Fibroblast of pulmonary artery (primary cell): ENCODE measurements at regions not wholly inside any gene's neighbourhood (a gene's known extent, or its start where the extent isn't known, plus 50 kb on each side); places are given as distances from the start of the nearest gene placed in this dataset.

ENCODE experiments used
- DNase-seq: peaks from one replicate; pipeline ENCODE4 v3.0.0-alpha.2; 2010; ENCODE audit warnings: low read depth
- H3K4me3 ChIP-seq: replicated peaks from 2 replicates; pipeline ENCODE4 v1.5.1; 2011; ENCODE audit warnings: low read depth, mild to moderate bottlenecking, control low read depth, low read length, moderate library complexity
- CTCF ChIP-seq: IDR thresholded peaks from 2 replicates; pipeline ENCODE4 v1.5.1; 2011; ENCODE audit warnings: mild to moderate bottlenecking, control low read depth, low read length, inconsistent platforms; ENCODE audit errors: missing control alignments

DNA sequence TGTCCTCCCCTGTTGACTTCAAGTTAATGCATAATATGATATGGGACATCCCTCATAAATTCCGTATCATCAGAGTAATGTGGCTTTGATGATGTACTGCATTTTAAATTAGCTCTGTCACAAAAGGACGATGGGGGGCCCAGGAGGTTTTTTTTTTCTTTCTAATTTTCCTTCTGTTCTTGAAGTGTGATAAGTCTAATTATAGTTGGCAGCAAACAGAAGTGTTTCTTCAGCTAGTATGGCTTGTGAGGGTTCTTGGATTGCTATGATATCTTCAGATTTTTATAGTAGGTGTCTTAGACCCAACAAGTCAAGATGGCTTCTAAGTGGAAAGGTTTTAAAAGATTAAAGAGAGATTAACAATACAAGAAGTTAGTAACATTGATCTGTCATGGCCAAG, 796.2 kb upstream of the RBFOX1 start:
- no peak for TF ChIP-seq CTCF
- DNase-seq = no peak
- H3K4me3 ChIP-seq = no peak overlapping the region

DNA sequence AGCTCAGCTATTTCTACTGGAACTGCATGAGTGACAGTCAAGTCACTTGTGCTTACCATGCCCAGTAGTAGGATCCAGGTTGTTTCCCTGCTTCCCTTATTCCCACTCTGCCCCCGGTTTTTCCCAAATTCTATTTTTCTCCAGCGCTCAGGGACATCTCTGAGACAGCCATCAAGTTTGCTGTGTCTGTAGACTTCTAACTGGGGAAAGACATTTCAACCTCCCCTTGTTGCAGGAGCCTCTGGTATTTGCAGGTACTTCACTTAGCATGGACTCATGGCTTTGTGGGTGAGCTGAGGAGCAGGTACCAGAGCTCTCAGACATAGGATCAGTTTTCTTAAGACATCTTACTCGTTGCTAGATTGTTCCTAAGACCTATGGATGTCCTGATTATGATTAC, 801.6 kb upstream of the RBFOX1 start:
- no peak for DNase-seq
- H3K4me3 ChIP-seq = no peak overlapping the region
- no peak for TF ChIP-seq CTCF

DNA sequence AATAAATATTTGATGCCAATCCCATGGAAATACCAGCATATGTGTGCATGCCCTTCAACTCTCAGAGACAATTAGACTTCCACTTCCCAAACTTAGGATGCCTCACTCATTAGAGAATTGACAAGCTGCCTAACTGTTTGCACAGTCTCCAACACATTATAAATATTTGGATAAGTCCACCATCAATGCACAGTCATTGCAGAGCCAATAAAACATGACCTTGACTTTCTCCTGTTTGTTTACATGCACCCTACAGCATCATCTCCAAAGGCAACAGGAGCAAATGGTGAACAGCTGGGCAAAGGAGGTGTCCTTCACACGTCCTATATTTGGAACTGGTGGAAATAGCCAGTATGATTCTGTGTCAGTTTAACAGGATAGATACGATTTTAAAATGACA, 804.4 kb upstream of the RBFOX1 start:
- TF ChIP-seq CTCF = no peak
- no peak overlapping the region for H3K4me3 ChIP-seq
- DNase-seq = no peak

- no peak for TF ChIP-seq CTCF
- H3K4me3 ChIP-seq = no peak overlapping the region
- DNase-seq = no peak
These were observed 805.0 kb upstream of the RBFOX1 start for GRCh38 chr16:6527646-6528045.

DNA sequence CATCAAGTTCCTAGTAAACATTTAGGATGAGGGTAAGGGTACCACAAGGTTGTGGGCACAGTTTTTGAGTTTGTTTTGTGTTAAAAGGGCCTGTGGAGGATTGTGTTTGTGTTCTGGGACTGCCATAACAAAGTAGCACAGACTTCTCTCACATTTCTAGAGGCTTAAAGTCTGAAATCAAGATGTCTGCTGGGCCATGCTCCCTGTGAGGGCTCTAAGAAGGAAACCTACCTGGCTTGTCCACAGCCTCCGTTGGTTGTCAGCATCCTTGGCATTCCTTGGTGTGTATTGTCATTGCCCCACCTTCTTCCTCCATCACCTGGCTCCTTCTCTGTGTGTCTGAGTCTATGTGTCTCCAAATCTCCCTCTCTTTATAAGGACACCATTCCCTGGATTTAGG, 808.1 kb upstream of the RBFOX1 start:
- no peak overlapping the region for H3K4me3 ChIP-seq
- no peak for TF ChIP-seq CTCF
- no peak for DNase-seq

- no peak for TF ChIP-seq CTCF
- H3K4me3 ChIP-seq = no peak overlapping the region
- no peak for DNase-seq
These were observed 815.5 kb upstream of the RBFOX1 start for GRCh38 chr16:6517020-6517720.

DNA sequence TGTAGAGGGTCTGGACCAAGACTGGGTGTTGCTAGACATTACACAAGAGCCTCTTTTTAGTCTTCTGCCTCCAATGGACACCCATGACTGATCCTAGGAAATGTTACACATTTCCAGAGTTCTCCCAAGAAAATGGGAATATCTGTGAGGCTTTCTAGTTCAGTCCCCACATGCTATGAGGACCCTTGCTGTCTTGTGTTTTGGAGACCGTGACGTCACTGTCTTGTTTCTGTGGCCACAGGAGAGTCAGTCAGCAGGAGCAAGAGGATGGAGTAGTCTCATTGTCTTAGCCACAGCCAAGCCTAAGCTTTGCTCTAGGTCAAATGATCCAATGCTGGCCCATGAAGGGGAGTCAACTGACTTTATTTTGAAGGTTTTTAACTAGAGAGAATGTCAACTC, 820.1 kb upstream of the RBFOX1 start:
- TF ChIP-seq CTCF = no peak
- no peak overlapping the region for H3K4me3 ChIP-seq
- DNase-seq = no peak
